HUES6 (cell line): ENCODE measurements at regions not wholly inside any gene's neighbourhood (a gene's known extent, or its start where the extent isn't known, plus 50 kb on each side); places are given as distances from the start of the nearest gene placed in this dataset.

Experiments
- H3K27ac ChIP-seq: 2 replicates; pipeline ENCODE4 v1.7.0; 2013; ENCODE audit warnings: low read depth, mild to moderate bottlenecking, low read length, inconsistent platforms
- H3K27me3 ChIP-seq: 2 replicates; pipeline ENCODE4 v1.6.1; 2013; ENCODE audit warnings: low read length; ENCODE audit not compliant: control insufficient read depth, insufficient read depth
- H3K36me3 ChIP-seq: 2 replicates; pipeline ENCODE4 v1.6.1; 2013; ENCODE audit warnings: low read length; ENCODE audit not compliant: control insufficient read depth, insufficient read depth
- H3K4me1 ChIP-seq: 2 replicates; pipeline ENCODE4 v1.6.1; 2013; ENCODE audit warnings: low read length; ENCODE audit not compliant: control insufficient read depth, insufficient read depth
- H3K4me3 ChIP-seq: 2 replicates; pipeline ENCODE4 v1.5.1; 2013; ENCODE audit warnings: low read depth, low read length
- H3K9ac ChIP-seq: one replicate; pipeline ENCODE4 v1.6.1; 2013; ENCODE audit warnings: mild to moderate bottlenecking, low read length
- H3K9me3 ChIP-seq: 2 replicates; pipeline ENCODE4 v1.6.1; 2013; ENCODE audit warnings: low read depth, low read length; ENCODE audit not compliant: control insufficient read depth, insufficient read depth

- H3K27ac ChIP-seq = no peak overlapping the region
These were observed 291.7 kb upstream of the KCNN2 start for GRCh38 chr5:114070093-114070722.

GRCh38 chr5:114089259-114089658 is 272.6 kb upstream of the KCNN2 start:
- no peak overlapping the region for H3K9ac ChIP-seq
- H3K27me3 ChIP-seq = no peaks in the 10 kb centered on the region
- no peaks in the 10 kb centered on the region for H3K36me3 ChIP-seq
- H3K4me1 ChIP-seq = no peaks in the 10 kb centered on the region
- no peak overlapping the region for H3K4me3 ChIP-seq
- H3K27ac ChIP-seq = no peak overlapping the region
- peaks cover 34% of the 10 kb centered on the region for H3K9me3 ChIP-seq

More at GRCh38 chr5:114070093-114070722, 291.7 kb upstream of the KCNN2 start:
- no peaks in the 10 kb centered on the region for H3K9me3 ChIP-seq
- H3K4me1 ChIP-seq = peaks cover 11% of the 10 kb centered on the region
- H3K27me3 ChIP-seq = no peaks in the 10 kb centered on the region
- H3K4me3 ChIP-seq = no peak overlapping the region
- H3K36me3 ChIP-seq = no peaks in the 10 kb centered on the region
- H3K9ac ChIP-seq = no peak overlapping the region

GRCh38 chr5:114097570-114097969 is 264.3 kb upstream of the KCNN2 start:
- Histone ChIP-seq H3K27ac (no peak overlapping the region), H3K36me3 (no peaks in the 10 kb centered on the region), H3K4me3 (no peak overlapping the region)

GRCh38 chr5:114099161-114099560 is 262.7 kb upstream of the KCNN2 start:
- Histone ChIP-seq H3K9me3 (0 out of 2 replicates have a peak, but pooled peaks cover 3% of the 10 kb centered on the region), H3K4me3 (no peak overlapping the region), H3K9ac (no peak overlapping the region), H3K27ac (no peak overlapping the region), H3K36me3 (no peaks in the 10 kb centered on the region), H3K27me3 (no peaks in the 10 kb centered on the region), H3K4me1 (no peaks in the 10 kb centered on the region)

More at GRCh38 chr5:114097570-114097969, 264.3 kb upstream of the KCNN2 start:
- no peak overlapping the region for H3K9ac ChIP-seq
- H3K27me3 ChIP-seq = no peaks in the 10 kb centered on the region
- H3K4me1 ChIP-seq = no peaks in the 10 kb centered on the region
- H3K9me3 ChIP-seq = peaks cover 16% of the 10 kb centered on the region

- H3K9ac ChIP-seq = no peak overlapping the region
These were observed 260.7 kb upstream of the KCNN2 start for GRCh38 chr5:114101153-114101552.

GRCh38 chr5:114113604-114114003 is 248.3 kb upstream of the KCNN2 start:
- Histone ChIP-seq H3K27me3 (no peaks in the 10 kb centered on the region), H3K36me3 (no peaks in the 10 kb centered on the region), H3K4me1 (no peaks in the 10 kb centered on the region), H3K27ac (no peak overlapping the region), H3K4me3 (no peak overlapping the region), H3K9ac (no peak overlapping the region), H3K9me3 (no peaks in the 10 kb centered on the region)

More at GRCh38 chr5:114101153-114101552, 260.7 kb upstream of the KCNN2 start:
- Histone ChIP-seq H3K27ac (no peak overlapping the region), H3K36me3 (no peaks in the 10 kb centered on the region), H3K4me1 (no peaks in the 10 kb centered on the region), H3K9me3 (no peaks in the 10 kb centered on the region), H3K27me3 (no peaks in the 10 kb centered on the region), H3K4me3 (no peak overlapping the region)

GRCh38 chr5:114116981-114117380 is 244.9 kb upstream of the KCNN2 start:
- Histone ChIP-seq H3K9ac (no peak overlapping the region), H3K27me3 (no peaks in the 10 kb centered on the region), H3K9me3 (no peaks in the 10 kb centered on the region), H3K4me1 (no peaks in the 10 kb centered on the region), H3K4me3 (no peak overlapping the region), H3K36me3 (no peaks in the 10 kb centered on the region), H3K27ac (no peak overlapping the region)

- Histone ChIP-seq H3K27me3 (no peaks in the 10 kb centered on the region), H3K9me3 (no peaks in the 10 kb centered on the region), H3K4me1 (no peaks in the 10 kb centered on the region), H3K4me3 (no peak overlapping the region), H3K27ac (no peak overlapping the region), H3K36me3 (no peaks in the 10 kb centered on the region), H3K9ac (no peak overlapping the region)
These were observed 243.4 kb upstream of the KCNN2 start for GRCh38 chr5:114118511-114118910.

GRCh38 chr5:114120166-114120565 is 241.7 kb upstream of the KCNN2 start:
- no peaks in the 10 kb centered on the region for H3K9me3 ChIP-seq
- no peak overlapping the region for H3K4me3 ChIP-seq
- no peak overlapping the region for H3K9ac ChIP-seq
- H3K27me3 ChIP-seq = no peaks in the 10 kb centered on the region
- no peaks in the 10 kb centered on the region for H3K4me1 ChIP-seq
- H3K27ac ChIP-seq = no peak overlapping the region
- no peaks in the 10 kb centered on the region for H3K36me3 ChIP-seq

- Histone ChIP-seq H3K27ac (no peak overlapping the region), H3K9ac (no peak overlapping the region), H3K36me3 (no peaks in the 10 kb centered on the region), H3K4me3 (no peak overlapping the region), H3K27me3 (no peaks in the 10 kb centered on the region), H3K4me1 (no peaks in the 10 kb centered on the region), H3K9me3 (peaks cover 14% of the 10 kb centered on the region)
These were observed 239.0 kb upstream of the KCNN2 start for GRCh38 chr5:114122852-114123251.

- H3K9ac ChIP-seq = no peak overlapping the region
- H3K9me3 ChIP-seq = peaks cover 17% of the 10 kb centered on the region
- H3K27ac ChIP-seq = no peak overlapping the region
- no peak overlapping the region for H3K4me3 ChIP-seq
- no peaks in the 10 kb centered on the region for H3K36me3 ChIP-seq
- no peaks in the 10 kb centered on the region for H3K27me3 ChIP-seq
- no peaks in the 10 kb centered on the region for H3K4me1 ChIP-seq
These were observed 238.2 kb upstream of the KCNN2 start for GRCh38 chr5:114123654-114124053.
